Dendritic cell treated with granulocyte-macrophage colony-stimulating factor and Interleukin-4, amounts not matched to agents 40 ng/mL and 50 ng/mL, for 4 days (primary cell): ENCODE measurements at regions not wholly inside any gene's neighbourhood (a gene's known extent, or its start where the extent isn't known, plus 50 kb on each side); places are given as distances from the start of the nearest gene placed in this dataset.
A peak's percentile ranks its signal among the peaks of the same experiment; 100 is the strongest.

ENCODE experiments used
- H3K27ac Mint-ChIP-seq: one replicate; pipeline ENCODE4 v1.8.0; 2022; ENCODE audit warnings: mild to moderate bottlenecking, mixed read lengths
- H3K27me3 Mint-ChIP-seq: one replicate; pipeline ENCODE4 v1.8.0; 2022; ENCODE audit warnings: mild to moderate bottlenecking, mixed read lengths
- H3K36me3 Mint-ChIP-seq: one replicate; pipeline ENCODE4 v1.8.0; 2022; ENCODE audit warnings: low read depth, mixed read lengths
- H3K4me1 Mint-ChIP-seq: one replicate; pipeline ENCODE4 v1.8.0; 2022; ENCODE audit warnings: low read depth, mixed read lengths
- H3K4me3 Mint-ChIP-seq: one replicate; pipeline ENCODE4 v1.8.0; 2022; ENCODE audit warnings: mild to moderate bottlenecking, moderate library complexity, mixed read lengths
- H3K9me3 Mint-ChIP-seq: one replicate; pipeline ENCODE4 v1.8.0; 2022; ENCODE audit warnings: mixed read lengths
- intact Hi-C: fragments of 100-400 bp; cut with micrococcal nuclease; formaldehyde crosslinking; loops from one replicate; pipeline ENCODE4 v1.15.0; 2022

DNA sequence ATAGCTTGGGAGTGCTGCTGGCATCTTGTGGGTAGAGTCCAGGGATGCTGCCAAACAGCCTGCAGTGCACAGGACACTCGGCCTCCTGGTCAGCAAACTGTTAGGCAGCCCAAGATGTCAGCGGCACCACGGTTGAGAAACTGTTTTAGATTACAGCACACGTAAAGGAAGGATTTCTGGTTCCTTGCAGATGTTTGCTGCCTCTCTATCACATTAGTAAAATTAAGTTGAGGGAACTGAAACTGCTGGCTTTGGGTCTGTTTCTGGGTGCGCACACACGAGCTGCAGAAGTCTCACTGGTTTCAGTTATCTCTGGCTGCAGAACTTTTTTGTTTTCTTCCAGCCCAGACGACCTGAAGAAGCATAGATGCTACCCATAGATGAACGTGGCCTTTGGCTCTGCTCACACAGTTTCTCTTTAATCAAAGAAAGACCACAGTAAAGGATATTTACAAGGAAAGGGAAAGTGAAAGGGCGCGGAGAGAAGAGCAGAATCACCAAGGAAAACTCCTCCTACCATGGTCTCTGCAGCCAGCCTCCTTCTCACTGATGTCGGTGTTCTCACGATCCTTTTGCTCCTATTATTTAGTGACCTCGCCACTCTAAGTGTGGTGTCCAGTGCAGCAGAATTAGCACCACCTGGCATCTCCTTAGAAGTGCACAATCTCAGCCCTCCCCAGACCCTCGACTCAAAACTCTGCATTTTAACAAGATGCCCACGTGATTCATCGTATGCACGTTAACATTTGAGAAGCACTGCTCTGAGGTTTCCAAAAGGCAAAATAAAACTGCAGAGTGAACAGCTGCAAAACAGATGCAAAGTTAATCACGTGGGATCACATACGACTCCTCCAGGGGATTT, 50.6 kb upstream of the AKAP13 start:
- intact Hi-C loops: loop anchor here (2.0 to 5.0 kb wide), 2 partner anchors 17 to 53 kb away; partner anchors contain the start of gene AKAP13
- Mint-ChIP-seq H3K4me3 (peak overlapping the region; percentile 84), H3K27me3 (no peaks in the 10 kb centered on the region), H3K9me3 (no peaks in the 10 kb centered on the region), H3K27ac (peak overlapping the region; percentile 73), H3K4me1 (peaks cover 32% of the 10 kb centered on the region), H3K36me3 (no peaks in the 10 kb centered on the region)
